ENCODE measurements at regions not wholly inside any gene's neighbourhood (a gene's known extent, or its start where the extent isn't known, plus 50 kb on each side); places are given as distances from the start of the nearest gene placed in this dataset.
"Not testable (repeated sequence)": the region's sequence is repeated elsewhere in the genome, so short reads cannot be mapped to it uniquely, and the experiment has no call there.

- 43 to 53% methylated on average over 2 of the region's 2 CpGs for WGBS, 2 donors
- peaks cover 0 to 3% (median 0%) of the 10 kb centered on the region in 4 donors for H3K9me3 ChIP-seq
- TF ChIP-seq CTCF (IDR thresholded peaks at IDR 0.05) (no peak), POLR2A (IDR thresholded peaks at IDR 0.05) (no peak), EP300 (IDR thresholded peaks at IDR 0.05) (no peak)
- no peak overlapping the region for H3K4me3 ChIP-seq
- H3K27ac ChIP-seq = peak overlapping the region in 2 of 4 donors; percentile 55 to 64
- H3K27me3 ChIP-seq = no peaks in the 10 kb centered on the region
- no peak for DNase-seq (ENCODE audit: low spot score in 2 of 2)
- no peaks in the 10 kb centered on the region for H3K4me1 ChIP-seq
- no peaks in the 10 kb centered on the region for H3K36me3 ChIP-seq
These were observed 425.9 kb downstream of the EPHA3 start for GRCh38 chr3:89533275-89533674.

- not testable (repeated sequence) for H3K9me3 ChIP-seq; H3K27me3 ChIP-seq; DNase-seq (ENCODE audit: low spot score in 2 of 2); H3K4me1 ChIP-seq; H3K4me3 ChIP-seq; H3K36me3 ChIP-seq; H3K27ac ChIP-seq
- WGBS, 2 donors = 92 to 95% methylated on average over 6 of the region's 6 CpGs
These were observed 447.2 kb downstream of the EPHA3 start for GRCh38 chr3:89554587-89554986.

- Histone ChIP-seq H3K4me1 (no peaks in the 10 kb centered on the region), H3K36me3 (no peaks in the 10 kb centered on the region), H3K9me3 (no peaks in the 10 kb centered on the region), H3K27me3 (no peaks in the 10 kb centered on the region), H3K27ac (no peak overlapping the region), H3K4me3 (no peak overlapping the region)
- TF ChIP-seq POLR2A (IDR thresholded peaks at IDR 0.05) = no peak
- no peak for TF ChIP-seq CTCF (IDR thresholded peaks at IDR 0.05)
- no peak for TF ChIP-seq EP300 (IDR thresholded peaks at IDR 0.05)
- 78 to 82% methylated on average over 1 of the region's 1 CpG for WGBS, 2 donors
- DNase-seq (ENCODE audit: low spot score in 2 of 2) = no peak
These were observed 451.3 kb downstream of the EPHA3 start for GRCh38 chr3:89558711-89559110.

- no peak for TF ChIP-seq EP300 (IDR thresholded peaks at IDR 0.05)
- TF ChIP-seq CTCF (IDR thresholded peaks at IDR 0.05) = no peak
- TF ChIP-seq POLR2A (IDR thresholded peaks at IDR 0.05) = no peak
- Histone ChIP-seq H3K27ac (no peak overlapping the region), H3K9me3 (peaks cover 0 to 14% (median 0%) of the 10 kb centered on the region in 4 donors), H3K4me3 (no peak overlapping the region), H3K36me3 (no peaks in the 10 kb centered on the region), H3K4me1 (no peaks in the 10 kb centered on the region), H3K27me3 (no peaks in the 10 kb centered on the region)
- 61 to 71% methylated on average over 1 of the region's 1 CpG for WGBS, 2 donors
- DNase-seq (ENCODE audit: low spot score in 2 of 2) = no peak
These were observed 453.1 kb downstream of the EPHA3 start for GRCh38 chr3:89560568-89560967.

GRCh38 chr3:89562373-89562772, 455.0 kb downstream of the EPHA3 start:
- WGBS, 2 donors = 88 to 93% methylated on average over 1 of the region's 1 CpG
- no peak overlapping the region for H3K27ac ChIP-seq
- DNase-seq (ENCODE audit: low spot score in 2 of 2) = no peak
- H3K27me3 ChIP-seq = no peaks in the 10 kb centered on the region
- no peaks in the 10 kb centered on the region for H3K4me1 ChIP-seq
- TF ChIP-seq CTCF (IDR thresholded peaks at IDR 0.05) (no peak), POLR2A (IDR thresholded peaks at IDR 0.05) (no peak), EP300 (IDR thresholded peaks at IDR 0.05) (no peak)
- H3K9me3 ChIP-seq = peaks cover 0 to 22% (median 0%) of the 10 kb centered on the region in 4 donors
- no peak overlapping the region for H3K4me3 ChIP-seq
- H3K36me3 ChIP-seq = no peaks in the 10 kb centered on the region

- Histone ChIP-seq H3K27me3 (no peaks in the 10 kb centered on the region), H3K36me3 (no peaks in the 10 kb centered on the region), H3K4me1 (no peaks in the 10 kb centered on the region), H3K27ac (no peak overlapping the region), H3K4me3 (no peak overlapping the region), H3K9me3 (peaks cover 0 to 22% (median 0%) of the 10 kb centered on the region in 4 donors)
- TF ChIP-seq CTCF (IDR thresholded peaks at IDR 0.05) = no peak
- no peak for TF ChIP-seq EP300 (IDR thresholded peaks at IDR 0.05)
- TF ChIP-seq POLR2A (IDR thresholded peaks at IDR 0.05) = no peak
- no peak for DNase-seq (ENCODE audit: low spot score in 2 of 2)
These were observed 457.7 kb downstream of the EPHA3 start for GRCh38 chr3:89565098-89565497.
